HEK293 (cell line): ENCODE measurements at regions not wholly inside any gene's neighbourhood (a gene's known extent, or its start where the extent isn't known, plus 50 kb on each side); places are given as distances from the start of the nearest gene placed in this dataset.

Experiments
- MZF1 ChIP-seq: fragments of 450-650 bp; formaldehyde crosslinking; IDR thresholded peaks from 2 replicates; pipeline ENCODE4 v1.5.1; 2017; ENCODE audit warnings: missing biosample characterization, missing genetic modification characterization, borderline replicate concordance
- PRDM10 ChIP-seq: fragments of 450-650 bp; formaldehyde crosslinking; IDR thresholded peaks from 2 replicates; pipeline ENCODE4 v1.5.1; 2016; ENCODE audit warnings: missing biosample characterization, missing genetic modification characterization
- SALL2 ChIP-seq: fragments of 450-650 bp; formaldehyde crosslinking; IDR thresholded peaks from 2 replicates; pipeline ENCODE4 v1.5.0; 2017; ENCODE audit warnings: missing biosample characterization, mild to moderate bottlenecking, missing genetic modification characterization, borderline replicate concordance
- TCF7L2 ChIP-seq: IDR thresholded peaks from 2 replicates; pipeline ENCODE4 v1.6.1; 2011; ENCODE audit warnings: low read depth, mild to moderate bottlenecking, inconsistent platforms, low read length, moderate library complexity, borderline replicate concordance
- ZFHX2 ChIP-seq: fragments of 450-650 bp; formaldehyde crosslinking; conservative IDR thresholded peaks from 2 replicates; pipeline ENCODE4 v1.5.1; 2016; ENCODE audit warnings: missing biosample characterization, missing genetic modification characterization
- ZNF2 ChIP-seq: fragments of 450-650 bp; formaldehyde crosslinking; IDR thresholded peaks from 2 replicates; pipeline ENCODE4 v1.5.1; 2016; ENCODE audit warnings: missing biosample characterization, missing genetic modification characterization
- ZNF324 ChIP-seq: fragments of 450-650 bp; formaldehyde crosslinking; IDR thresholded peaks from 2 replicates; pipeline ENCODE4 v1.5.1; 2016; ENCODE audit warnings: missing biosample characterization, missing genetic modification characterization
- ZNF341 ChIP-seq: fragments of 450-650 bp; formaldehyde crosslinking; IDR thresholded peaks from 2 replicates; pipeline ENCODE4; 2016; ENCODE audit warnings: low read depth, missing biosample characterization, missing genetic modification characterization
- ZNF416 ChIP-seq: fragments of 450-650 bp; formaldehyde crosslinking; IDR thresholded peaks from 2 replicates; pipeline ENCODE4 v1.5.1; 2016; ENCODE audit warnings: missing biosample characterization, missing genetic modification characterization
- ZNF449 ChIP-seq: fragments of 450-650 bp; formaldehyde crosslinking; IDR thresholded peaks from 2 replicates; pipeline ENCODE4 v1.5.1; 2017; ENCODE audit warnings: missing biosample characterization, mild to moderate bottlenecking, missing genetic modification characterization, moderate library complexity
- ZNF768 ChIP-seq: fragments of 450-650 bp; formaldehyde crosslinking; IDR thresholded peaks from 2 replicates; pipeline ENCODE4 v1.5.1; 2018; ENCODE audit warnings: missing biosample characterization, mild to moderate bottlenecking, missing genetic modification characterization
- TF ChIP-seq, protein P1 (sequence below): fragments of 450-650 bp; formaldehyde crosslinking; IDR thresholded peaks from 2 replicates; pipeline ENCODE4 v1.5.1; 2016; ENCODE audit warnings: missing biosample characterization, missing genetic modification characterization
- TF ChIP-seq, protein P2 (sequence below): fragments of 450-650 bp; formaldehyde crosslinking; IDR thresholded peaks from 2 replicates; pipeline ENCODE4 v1.5.1; 2016; ENCODE audit warnings: missing biosample characterization, missing genetic modification characterization
- TF ChIP-seq, protein P3 (sequence below): fragments of 450-650 bp; formaldehyde crosslinking; IDR thresholded peaks from 2 replicates; pipeline ENCODE4 v1.5.1; 2016; ENCODE audit warnings: missing biosample characterization, missing genetic modification characterization, low read depth

DNA sequence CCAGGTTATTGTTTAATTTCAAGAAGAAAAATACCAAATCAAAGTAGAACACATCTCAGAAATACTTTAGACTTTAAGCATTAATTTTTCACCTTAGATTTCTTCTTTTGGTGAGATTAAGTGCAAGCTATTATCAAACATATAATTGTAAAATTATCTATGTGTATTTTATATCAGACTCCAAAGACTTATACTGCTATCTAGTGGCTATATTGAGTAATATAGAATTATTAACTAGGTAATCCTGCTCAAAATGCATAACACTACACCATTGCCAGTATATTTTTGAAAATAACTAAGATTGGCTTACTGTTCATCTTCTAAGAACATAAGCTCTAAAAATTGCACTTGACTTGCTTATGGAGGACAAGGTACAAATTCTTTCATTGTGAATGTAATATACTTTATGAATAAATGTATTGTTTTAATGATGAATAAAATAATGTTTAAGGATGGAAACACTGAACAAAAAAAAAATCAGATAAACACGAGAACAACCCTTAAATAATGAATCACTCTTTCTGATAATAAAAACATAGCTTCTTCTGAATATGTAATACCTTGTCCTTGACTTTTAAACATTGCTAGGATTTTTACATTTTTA is 86.7 kb upstream of the GNAI1 start:
- no peak for TF ChIP-seq ZNF2
- TF ChIP-seq, protein P1, sequence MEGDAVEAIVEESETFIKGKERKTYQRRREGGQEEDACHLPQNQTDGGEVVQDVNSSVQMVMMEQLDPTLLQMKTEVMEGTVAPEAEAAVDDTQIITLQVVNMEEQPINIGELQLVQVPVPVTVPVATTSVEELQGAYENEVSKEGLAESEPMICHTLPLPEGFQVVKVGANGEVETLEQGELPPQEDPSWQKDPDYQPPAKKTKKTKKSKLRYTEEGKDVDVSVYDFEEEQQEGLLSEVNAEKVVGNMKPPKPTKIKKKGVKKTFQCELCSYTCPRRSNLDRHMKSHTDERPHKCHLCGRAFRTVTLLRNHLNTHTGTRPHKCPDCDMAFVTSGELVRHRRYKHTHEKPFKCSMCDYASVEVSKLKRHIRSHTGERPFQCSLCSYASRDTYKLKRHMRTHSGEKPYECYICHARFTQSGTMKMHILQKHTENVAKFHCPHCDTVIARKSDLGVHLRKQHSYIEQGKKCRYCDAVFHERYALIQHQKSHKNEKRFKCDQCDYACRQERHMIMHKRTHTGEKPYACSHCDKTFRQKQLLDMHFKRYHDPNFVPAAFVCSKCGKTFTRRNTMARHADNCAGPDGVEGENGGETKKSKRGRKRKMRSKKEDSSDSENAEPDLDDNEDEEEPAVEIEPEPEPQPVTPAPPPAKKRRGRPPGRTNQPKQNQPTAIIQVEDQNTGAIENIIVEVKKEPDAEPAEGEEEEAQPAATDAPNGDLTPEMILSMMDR: no peak
- TF ChIP-seq TCF7L2: no peak
- TF ChIP-seq PRDM10 (tag by site-specific recombination): no peak
- no peak for TF ChIP-seq ZFHX2 (tag by site-specific recombination)
- no peak for TF ChIP-seq SALL2 (tag by site-specific recombination)
- no peak for TF ChIP-seq ZNF324 (tag by site-specific recombination)
- TF ChIP-seq, protein P2, sequence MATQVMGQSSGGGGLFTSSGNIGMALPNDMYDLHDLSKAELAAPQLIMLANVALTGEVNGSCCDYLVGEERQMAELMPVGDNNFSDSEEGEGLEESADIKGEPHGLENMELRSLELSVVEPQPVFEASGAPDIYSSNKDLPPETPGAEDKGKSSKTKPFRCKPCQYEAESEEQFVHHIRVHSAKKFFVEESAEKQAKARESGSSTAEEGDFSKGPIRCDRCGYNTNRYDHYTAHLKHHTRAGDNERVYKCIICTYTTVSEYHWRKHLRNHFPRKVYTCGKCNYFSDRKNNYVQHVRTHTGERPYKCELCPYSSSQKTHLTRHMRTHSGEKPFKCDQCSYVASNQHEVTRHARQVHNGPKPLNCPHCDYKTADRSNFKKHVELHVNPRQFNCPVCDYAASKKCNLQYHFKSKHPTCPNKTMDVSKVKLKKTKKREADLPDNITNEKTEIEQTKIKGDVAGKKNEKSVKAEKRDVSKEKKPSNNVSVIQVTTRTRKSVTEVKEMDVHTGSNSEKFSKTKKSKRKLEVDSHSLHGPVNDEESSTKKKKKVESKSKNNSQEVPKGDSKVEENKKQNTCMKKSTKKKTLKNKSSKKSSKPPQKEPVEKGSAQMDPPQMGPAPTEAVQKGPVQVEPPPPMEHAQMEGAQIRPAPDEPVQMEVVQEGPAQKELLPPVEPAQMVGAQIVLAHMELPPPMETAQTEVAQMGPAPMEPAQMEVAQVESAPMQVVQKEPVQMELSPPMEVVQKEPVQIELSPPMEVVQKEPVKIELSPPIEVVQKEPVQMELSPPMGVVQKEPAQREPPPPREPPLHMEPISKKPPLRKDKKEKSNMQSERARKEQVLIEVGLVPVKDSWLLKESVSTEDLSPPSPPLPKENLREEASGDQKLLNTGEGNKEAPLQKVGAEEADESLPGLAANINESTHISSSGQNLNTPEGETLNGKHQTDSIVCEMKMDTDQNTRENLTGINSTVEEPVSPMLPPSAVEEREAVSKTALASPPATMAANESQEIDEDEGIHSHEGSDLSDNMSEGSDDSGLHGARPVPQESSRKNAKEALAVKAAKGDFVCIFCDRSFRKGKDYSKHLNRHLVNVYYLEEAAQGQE (tag by site-specific recombination): no peak
- no peak for TF ChIP-seq ZNF416 (tag by site-specific recombination)
- TF ChIP-seq MZF1 (tag by site-specific recombination): no peak
- no peak for TF ChIP-seq ZNF768
- no peak for TF ChIP-seq ZNF449 (tag by site-specific recombination)
- TF ChIP-seq, protein P3, sequence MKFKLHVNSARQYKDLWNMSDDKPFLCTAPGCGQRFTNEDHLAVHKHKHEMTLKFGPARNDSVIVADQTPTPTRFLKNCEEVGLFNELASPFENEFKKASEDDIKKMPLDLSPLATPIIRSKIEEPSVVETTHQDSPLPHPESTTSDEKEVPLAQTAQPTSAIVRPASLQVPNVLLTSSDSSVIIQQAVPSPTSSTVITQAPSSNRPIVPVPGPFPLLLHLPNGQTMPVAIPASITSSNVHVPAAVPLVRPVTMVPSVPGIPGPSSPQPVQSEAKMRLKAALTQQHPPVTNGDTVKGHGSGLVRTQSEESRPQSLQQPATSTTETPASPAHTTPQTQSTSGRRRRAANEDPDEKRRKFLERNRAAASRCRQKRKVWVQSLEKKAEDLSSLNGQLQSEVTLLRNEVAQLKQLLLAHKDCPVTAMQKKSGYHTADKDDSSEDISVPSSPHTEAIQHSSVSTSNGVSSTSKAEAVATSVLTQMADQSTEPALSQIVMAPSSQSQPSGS (tag by site-specific recombination): no peak
- TF ChIP-seq ZNF341 (tag by site-specific recombination): no peak
